Coronary artery (tissue), 2 donors: ENCODE measurements at regions not wholly inside any gene's neighbourhood (a gene's known extent, or its start where the extent isn't known, plus 50 kb on each side); places are given as distances from the start of the nearest gene placed in this dataset.
"Not testable (repeated sequence)": the region's sequence is repeated elsewhere in the genome, so short reads cannot be mapped to it uniquely, and the experiment has no call there.

Experiments used
- DNase-seq: peaks from one replicate; pipeline ENCODE4 v3.0.0-alpha.2; 2017; ENCODE audit warnings: low spot score
- H3K27ac ChIP-seq, 2 donors: fragments of 200-600 bp; sonication (generic); one replicate each; pipeline ENCODE4 v1.5.1; 2016 to 2019
- H3K4me3 ChIP-seq: fragments of 200-600 bp; sonication (generic); 2 replicates; pipeline ENCODE4 v1.5.1; 2016; ENCODE audit warnings: mild to moderate bottlenecking, moderate library complexity
- TF ChIP-seq, protein P1 (sequence below): fragments of 200-600 bp; sonication (generic); IDR thresholded peaks from one replicate; pipeline ENCODE4 v1.5.1; 2019; ENCODE audit warnings: antibody characterized with exemption

GRCh38 chr1:38190983-38191382 is 144.4 kb upstream of the POU3F1 start:
- no peak for DNase-seq
- TF ChIP-seq, protein P1, sequence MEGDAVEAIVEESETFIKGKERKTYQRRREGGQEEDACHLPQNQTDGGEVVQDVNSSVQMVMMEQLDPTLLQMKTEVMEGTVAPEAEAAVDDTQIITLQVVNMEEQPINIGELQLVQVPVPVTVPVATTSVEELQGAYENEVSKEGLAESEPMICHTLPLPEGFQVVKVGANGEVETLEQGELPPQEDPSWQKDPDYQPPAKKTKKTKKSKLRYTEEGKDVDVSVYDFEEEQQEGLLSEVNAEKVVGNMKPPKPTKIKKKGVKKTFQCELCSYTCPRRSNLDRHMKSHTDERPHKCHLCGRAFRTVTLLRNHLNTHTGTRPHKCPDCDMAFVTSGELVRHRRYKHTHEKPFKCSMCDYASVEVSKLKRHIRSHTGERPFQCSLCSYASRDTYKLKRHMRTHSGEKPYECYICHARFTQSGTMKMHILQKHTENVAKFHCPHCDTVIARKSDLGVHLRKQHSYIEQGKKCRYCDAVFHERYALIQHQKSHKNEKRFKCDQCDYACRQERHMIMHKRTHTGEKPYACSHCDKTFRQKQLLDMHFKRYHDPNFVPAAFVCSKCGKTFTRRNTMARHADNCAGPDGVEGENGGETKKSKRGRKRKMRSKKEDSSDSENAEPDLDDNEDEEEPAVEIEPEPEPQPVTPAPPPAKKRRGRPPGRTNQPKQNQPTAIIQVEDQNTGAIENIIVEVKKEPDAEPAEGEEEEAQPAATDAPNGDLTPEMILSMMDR, result no peak
- Histone ChIP-seq H3K4me3 (no peak overlapping the region), H3K27ac (no peak overlapping the region)

- TF ChIP-seq, protein P1, result no peak
- Histone ChIP-seq H3K27ac (no peak overlapping the region), H3K4me3 (no peak overlapping the region)
- no peak for DNase-seq
Observed at GRCh38 chr1:38187552-38187951, 141.0 kb upstream of the POU3F1 start.

DNA sequence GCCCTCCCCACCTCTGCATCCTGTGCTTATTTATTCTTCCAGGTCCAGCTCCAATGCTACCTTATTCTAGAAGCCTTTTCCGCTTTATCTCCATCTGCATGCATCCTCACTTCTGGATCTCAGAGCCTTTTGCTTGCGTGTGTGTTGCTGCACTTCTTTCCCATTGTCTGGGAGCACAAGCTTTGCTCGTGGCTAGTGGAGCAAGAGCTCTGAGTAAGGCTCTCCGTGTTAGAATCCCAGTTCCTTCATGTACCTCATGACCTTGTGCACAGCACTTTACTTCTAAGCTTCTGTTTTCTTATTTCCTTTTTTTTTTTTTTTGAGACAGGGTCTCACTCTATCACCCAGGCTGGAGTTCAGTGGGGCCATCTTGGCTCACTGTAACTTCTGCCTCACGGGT is 140.0 kb upstream of the POU3F1 start:
- TF ChIP-seq, protein P1, result no peak
- Histone ChIP-seq H3K4me3 (no peak overlapping the region), H3K27ac (no peak overlapping the region)
- no peak for DNase-seq

GRCh38 chr1:38185913-38186312 is 139.3 kb upstream of the POU3F1 start:
- Histone ChIP-seq H3K4me3 (no peak overlapping the region), H3K27ac (no peak overlapping the region)
- TF ChIP-seq, protein P1, result no peak
- DNase-seq, result no peak

GRCh38 chr1:38183747-38184146 is 137.2 kb upstream of the POU3F1 start:
- DNase-seq, result no peak
- TF ChIP-seq, protein P1, result no peak
- no peak overlapping the region for H3K4me3 ChIP-seq

GRCh38 chr1:38183096-38183495 is 136.5 kb upstream of the POU3F1 start:
- DNase-seq, result no peak
- H3K4me3 ChIP-seq, result no peak overlapping the region
- no peak overlapping the region for H3K27ac ChIP-seq
- TF ChIP-seq, protein P1, result no peak

More at GRCh38 chr1:38183747-38184146, 137.2 kb upstream of the POU3F1 start:
- H3K27ac ChIP-seq, result no peak overlapping the region

GRCh38 chr1:38180388-38180787 is 133.8 kb upstream of the POU3F1 start:
- H3K4me3 ChIP-seq, H3K27ac ChIP-seq, DNase-seq: not testable (repeated sequence)

DNA sequence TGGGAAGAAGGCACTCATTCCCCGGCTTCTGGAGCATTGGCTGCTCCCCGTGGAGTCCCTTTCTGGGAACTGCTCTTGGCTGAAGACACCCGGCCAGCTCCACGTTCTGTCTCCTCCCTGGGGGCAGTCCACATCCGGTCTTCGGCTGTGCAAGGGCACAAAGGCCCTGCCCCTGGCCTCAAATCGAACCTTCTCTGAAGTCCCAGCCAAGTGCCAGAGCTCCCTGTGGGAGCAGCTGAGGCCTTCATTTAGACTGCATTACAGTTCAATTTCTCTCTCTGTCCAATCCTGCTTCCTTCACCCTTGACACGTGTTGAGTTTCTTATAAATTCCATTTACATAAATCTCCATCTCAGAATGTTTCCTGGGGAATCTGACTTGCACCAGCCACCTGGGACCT is 132.9 kb upstream of the POU3F1 start:
- no peak for DNase-seq
- no peak overlapping the region for H3K4me3 ChIP-seq

More for the DNA sequence above, 132.9 kb upstream of the POU3F1 start:
- TF ChIP-seq, protein P1, result no peak
- no peak overlapping the region for H3K27ac ChIP-seq
